ENCODE measurements at regions not wholly inside any gene's neighbourhood (a gene's known extent, or its start where the extent isn't known, plus 50 kb on each side); places are given as distances from the start of the nearest gene placed in this dataset.
A peak's percentile ranks its signal among the peaks of the same experiment; 100 is the strongest.

GRCh38 chr5:136805466-136805865, 440.1 kb upstream of the TRPC7 start:
- no peak overlapping the region for H3K4me3 ChIP-seq
- H3K36me3 ChIP-seq: no peaks in the 10 kb centered on the region
- H3K27ac ChIP-seq: no peak overlapping the region
- intact Hi-C loops (cut with DNase I): no loop called here
- no peaks in the 10 kb centered on the region for H3K27me3 ChIP-seq
- H3K9me3 ChIP-seq: no peaks in the 10 kb centered on the region
- TF ChIP-seq CTCF (IDR thresholded peaks at IDR 0.05): no peak
- DNase-seq (no peak), ATAC-seq (no peak)
- H3K4me1 ChIP-seq: no peaks in the 10 kb centered on the region

GRCh38 chr5:136802383-136802782, 437.0 kb upstream of the TRPC7 start:
- Histone ChIP-seq H3K4me3 (no peak overlapping the region), H3K36me3 (no peaks in the 10 kb centered on the region), H3K4me1 (no peaks in the 10 kb centered on the region), H3K9me3 (no peaks in the 10 kb centered on the region), H3K27ac (no peak overlapping the region), H3K27me3 (no peaks in the 10 kb centered on the region)
- intact Hi-C loops (cut with DNase I): no loop called here
- TF ChIP-seq CTCF (IDR thresholded peaks at IDR 0.05): no peak
- ATAC-seq (no peak), DNase-seq (peak in 1 of 4 donors; percentile 4)

GRCh38 chr5:136799806-136800372, 434.5 kb upstream of the TRPC7 start:
- no peak for TF ChIP-seq CTCF (IDR thresholded peaks at IDR 0.05)
- ATAC-seq: no peak

GRCh38 chr5:136793300-136793699, 428.0 kb upstream of the TRPC7 start:
- ATAC-seq (no peak), DNase-seq (no peak)
- Histone ChIP-seq H3K4me3 (no peak overlapping the region), H3K27me3 (no peaks in the 10 kb centered on the region), H3K36me3 (no peaks in the 10 kb centered on the region), H3K9me3 (peaks cover 0 to 2% of the 10 kb centered on the region in 2 donors), H3K27ac (no peak overlapping the region), H3K4me1 (no peaks in the 10 kb centered on the region)
- intact Hi-C loops (cut with DNase I): no loop called here
- no peak for TF ChIP-seq CTCF (IDR thresholded peaks at IDR 0.05)

More at GRCh38 chr5:136799806-136800372, 434.5 kb upstream of the TRPC7 start:
- intact Hi-C loops (cut with DNase I): no loop called here
- Histone ChIP-seq H3K4me3 (no peak overlapping the region), H3K4me1 (no peaks in the 10 kb centered on the region), H3K36me3 (no peaks in the 10 kb centered on the region), H3K27ac (no peak overlapping the region), H3K27me3 (no peaks in the 10 kb centered on the region), H3K9me3 (no peaks in the 10 kb centered on the region)
- no peak for DNase-seq

GRCh38 chr5:136781464-136781863, 416.1 kb upstream of the TRPC7 start:
- H3K36me3 ChIP-seq: no peaks in the 10 kb centered on the region
- H3K27me3 ChIP-seq: no peaks in the 10 kb centered on the region
- DNase-seq: no peak
- ATAC-seq: no peak
- H3K27ac ChIP-seq: no peak overlapping the region
- no peak overlapping the region for H3K4me3 ChIP-seq
- H3K4me1 ChIP-seq: no peaks in the 10 kb centered on the region
- TF ChIP-seq CTCF (IDR thresholded peaks at IDR 0.05): no peak
- H3K9me3 ChIP-seq: no peaks in the 10 kb centered on the region
- intact Hi-C loops (cut with DNase I): no loop called here

All from left lung (tissue), 4 donors.